Activated T-cell treated with anti-CD3 and anti-CD28 coated beads, Interleukin-2, amount 50 U/mL, for 4 hours (primary cell): ENCODE measurements at regions not wholly inside any gene's neighbourhood (a gene's known extent, or its start where the extent isn't known, plus 50 kb on each side); places are given as distances from the start of the nearest gene placed in this dataset.

Experiments used
- ATAC-seq, 2 donors: fragments of 200-7000 bp; cut with Tn5 transposase; one replicate each; pipeline ENCODE4 v1.10.0; 2021
- DNase-seq: peaks from one replicate; pipeline ENCODE4 v3.0.0-alpha.2; 2020
- H3K27me3 Mint-ChIP-seq: one replicate; pipeline ENCODE4 v1.8.0; 2021; ENCODE audit warnings: low read depth, mixed read lengths
- H3K36me3 Mint-ChIP-seq: one replicate; pipeline ENCODE4 v1.8.0; 2022; ENCODE audit warnings: mixed read lengths; ENCODE audit not compliant: insufficient read depth
- H3K4me1 Mint-ChIP-seq: one replicate; pipeline ENCODE4 v1.8.0; 2021; ENCODE audit warnings: low read depth, mixed read lengths
- H3K4me3 Mint-ChIP-seq: one replicate; pipeline ENCODE4 v1.8.0; 2021; ENCODE audit warnings: mild to moderate bottlenecking, moderate library complexity, mixed read lengths
- H3K9me3 Mint-ChIP-seq: one replicate; pipeline ENCODE4 v1.8.0; 2021; ENCODE audit warnings: mixed read lengths

DNA sequence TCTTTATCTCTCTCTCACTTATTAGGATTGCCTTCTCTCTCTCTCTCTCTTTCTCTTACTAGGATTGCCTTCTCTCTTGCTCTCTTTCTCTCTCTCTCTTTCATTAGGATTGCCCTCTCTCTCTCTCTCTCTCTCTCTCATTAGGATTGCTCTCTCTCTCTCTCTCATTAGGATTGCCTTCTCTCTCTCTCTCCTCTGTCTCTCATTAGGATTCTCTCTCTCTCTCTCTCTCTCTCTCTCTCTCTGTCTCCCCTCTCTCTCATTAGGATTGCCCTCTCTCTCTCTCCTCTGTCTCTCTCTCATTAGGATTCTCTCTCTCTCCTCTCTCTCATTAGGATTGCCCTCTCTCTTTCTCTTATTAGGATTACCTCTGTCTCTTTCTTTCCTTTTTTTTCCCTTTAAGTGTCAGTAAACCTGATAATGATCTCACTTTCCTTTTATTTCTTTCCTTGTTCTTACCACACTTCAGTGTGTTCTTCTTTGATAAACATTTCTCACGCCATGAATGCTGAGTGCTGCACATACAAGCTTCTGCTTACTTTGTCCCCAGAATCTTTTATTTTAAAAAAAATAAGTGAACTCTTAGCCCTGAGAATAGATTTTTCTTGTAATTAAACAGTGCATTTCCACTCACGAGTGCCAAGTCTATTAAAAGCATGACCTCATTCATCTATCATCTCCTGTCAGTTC, 243.4 kb upstream of the TBC1D5 start:
- ATAC-seq, result no peak
- no peak overlapping the region for H3K4me3 Mint-ChIP-seq
- H3K9me3 Mint-ChIP-seq, result no peaks in the 10 kb centered on the region
- H3K27me3 Mint-ChIP-seq, result peaks cover 11% of the 10 kb centered on the region
- no peak for DNase-seq
- no peaks in the 10 kb centered on the region for H3K4me1 Mint-ChIP-seq
- no peaks in the 10 kb centered on the region for H3K36me3 Mint-ChIP-seq

DNA sequence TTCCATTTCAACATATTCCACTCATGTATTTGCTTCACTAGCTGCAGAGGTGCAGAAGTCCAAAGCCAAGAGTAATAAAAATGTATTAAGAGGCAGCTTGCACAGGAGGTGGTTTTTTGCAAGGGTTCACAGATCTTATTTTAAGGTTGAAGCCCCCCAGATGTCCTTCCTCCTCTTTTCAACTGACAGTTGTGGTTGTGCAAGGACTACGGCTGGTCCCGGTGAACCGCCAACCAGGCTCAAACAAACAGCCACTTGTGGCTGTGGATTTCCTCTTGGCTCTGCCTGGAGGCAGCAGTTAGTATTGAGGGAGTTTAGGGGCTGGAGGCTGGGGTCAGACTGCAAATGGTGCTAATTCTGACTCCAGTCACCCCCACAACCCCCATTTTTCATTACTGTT, 240.7 kb upstream of the TBC1D5 start:
- Mint-ChIP-seq H3K27me3 (peaks cover 18% of the 10 kb centered on the region), H3K9me3 (no peaks in the 10 kb centered on the region), H3K4me1 (no peaks in the 10 kb centered on the region), H3K36me3 (no peaks in the 10 kb centered on the region), H3K4me3 (no peak overlapping the region)
- DNase-seq (no peak), ATAC-seq (no peak)

DNA sequence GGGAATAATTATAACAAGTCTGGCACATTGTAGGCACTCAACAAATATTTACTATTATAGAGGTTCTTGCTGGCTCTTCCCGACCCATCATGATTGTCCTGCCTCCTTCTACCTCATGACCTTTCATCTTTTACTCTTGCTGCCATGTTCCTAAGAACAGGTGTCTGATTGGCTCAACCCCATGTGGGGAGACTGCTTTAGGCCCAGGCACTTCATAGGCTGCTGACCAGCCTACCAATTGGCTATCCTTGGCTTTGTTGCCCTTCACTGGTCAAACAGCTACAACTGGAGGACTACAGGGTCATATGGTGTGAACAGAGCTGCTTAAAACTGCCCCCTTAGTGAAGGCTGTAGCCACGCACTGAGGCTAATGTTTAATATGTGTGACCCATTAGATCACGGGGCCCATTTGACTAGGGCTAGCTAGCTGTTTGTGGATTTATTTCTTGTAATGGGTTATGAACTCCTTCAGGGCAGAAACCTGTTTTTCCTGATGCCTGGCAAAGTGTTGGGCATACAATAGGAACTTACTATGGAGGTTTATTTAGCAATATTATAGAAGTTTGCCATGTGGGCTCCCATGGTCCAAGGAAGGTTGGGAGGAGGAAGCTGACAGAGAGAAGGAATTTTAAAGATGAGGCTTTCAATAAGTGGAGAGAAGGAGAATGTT, 239.9 kb upstream of the TBC1D5 start:
- ATAC-seq (no peak), DNase-seq (no peak)
- Mint-ChIP-seq H3K36me3 (no peaks in the 10 kb centered on the region), H3K4me1 (no peaks in the 10 kb centered on the region), H3K9me3 (no peaks in the 10 kb centered on the region), H3K27me3 (peaks cover 18% of the 10 kb centered on the region), H3K4me3 (no peak overlapping the region)

DNA sequence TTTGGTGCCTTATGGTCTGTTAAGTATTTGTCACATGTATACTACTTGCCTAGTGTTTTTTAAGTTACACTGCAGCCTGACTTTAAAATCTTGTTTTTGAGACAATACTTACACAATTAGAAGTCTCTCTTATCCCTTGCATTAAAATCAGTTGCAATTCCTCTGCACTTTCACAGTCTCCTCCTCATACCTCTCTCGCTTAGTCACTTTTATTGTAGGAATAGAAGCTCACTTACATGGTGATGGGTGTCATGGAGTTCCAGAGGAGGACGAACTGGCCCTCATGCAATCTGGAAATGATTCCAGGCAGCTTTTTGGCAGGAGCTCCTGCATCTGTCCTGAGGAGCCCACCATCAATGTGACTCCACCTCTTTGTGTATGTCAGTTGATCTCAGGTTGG, 238.4 kb upstream of the TBC1D5 start:
- ATAC-seq, result no peak

DNA sequence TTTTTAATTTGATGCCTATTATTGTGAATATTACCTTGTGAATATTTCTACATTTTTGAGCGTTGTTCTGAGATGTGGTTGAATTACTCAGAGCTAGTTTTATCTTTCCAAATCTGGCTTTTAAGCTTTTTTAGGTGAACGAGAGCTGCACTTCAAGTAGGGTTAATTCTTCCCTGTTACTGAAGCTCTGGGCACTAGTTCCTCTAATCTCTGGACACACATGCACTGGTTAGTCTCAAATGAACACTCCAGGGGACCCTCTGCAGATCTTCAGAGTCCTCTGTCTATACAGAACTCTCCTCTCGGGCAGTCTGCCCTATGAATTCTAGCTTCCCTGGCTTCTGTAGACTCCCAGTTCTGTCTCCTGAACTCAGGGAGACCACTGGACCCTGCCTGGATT, 237.5 kb upstream of the TBC1D5 start:
- H3K36me3 Mint-ChIP-seq, result no peaks in the 10 kb centered on the region
- H3K9me3 Mint-ChIP-seq, result no peaks in the 10 kb centered on the region
- no peak overlapping the region for H3K4me3 Mint-ChIP-seq
- DNase-seq, result no peak
- no peak for ATAC-seq
- H3K27me3 Mint-ChIP-seq, result peaks cover 16% of the 10 kb centered on the region
- H3K4me1 Mint-ChIP-seq, result no peaks in the 10 kb centered on the region

More for the DNA sequence above, 238.4 kb upstream of the TBC1D5 start:
- Mint-ChIP-seq H3K4me3 (no peak overlapping the region), H3K9me3 (no peaks in the 10 kb centered on the region), H3K4me1 (no peaks in the 10 kb centered on the region), H3K27me3 (peaks cover 16% of the 10 kb centered on the region), H3K36me3 (no peaks in the 10 kb centered on the region)
- no peak for DNase-seq

DNA sequence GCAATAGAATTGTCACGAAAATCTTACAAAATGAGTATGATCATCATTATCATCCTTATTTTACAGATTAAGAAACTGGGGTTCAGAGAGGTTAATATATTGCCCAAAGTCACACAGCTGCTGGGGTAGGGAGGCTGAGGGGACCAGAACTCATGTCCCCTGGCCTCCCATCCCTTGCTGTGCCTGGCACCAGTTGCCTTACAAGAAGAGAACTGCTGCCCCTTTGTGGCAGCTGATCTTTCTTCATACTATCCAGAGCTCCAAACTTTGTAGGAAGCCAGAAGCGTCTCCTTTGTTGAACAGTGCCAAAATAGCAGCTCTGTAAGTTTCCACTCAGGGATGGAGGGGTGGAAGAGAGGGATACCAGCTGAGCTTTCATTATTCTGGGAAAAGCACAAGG, 236.8 kb upstream of the TBC1D5 start:
- no peak for DNase-seq
- Mint-ChIP-seq H3K4me1 (no peaks in the 10 kb centered on the region), H3K36me3 (no peaks in the 10 kb centered on the region), H3K9me3 (no peaks in the 10 kb centered on the region), H3K27me3 (peaks cover 16% of the 10 kb centered on the region), H3K4me3 (no peak overlapping the region)
- ATAC-seq, result no peak

DNA sequence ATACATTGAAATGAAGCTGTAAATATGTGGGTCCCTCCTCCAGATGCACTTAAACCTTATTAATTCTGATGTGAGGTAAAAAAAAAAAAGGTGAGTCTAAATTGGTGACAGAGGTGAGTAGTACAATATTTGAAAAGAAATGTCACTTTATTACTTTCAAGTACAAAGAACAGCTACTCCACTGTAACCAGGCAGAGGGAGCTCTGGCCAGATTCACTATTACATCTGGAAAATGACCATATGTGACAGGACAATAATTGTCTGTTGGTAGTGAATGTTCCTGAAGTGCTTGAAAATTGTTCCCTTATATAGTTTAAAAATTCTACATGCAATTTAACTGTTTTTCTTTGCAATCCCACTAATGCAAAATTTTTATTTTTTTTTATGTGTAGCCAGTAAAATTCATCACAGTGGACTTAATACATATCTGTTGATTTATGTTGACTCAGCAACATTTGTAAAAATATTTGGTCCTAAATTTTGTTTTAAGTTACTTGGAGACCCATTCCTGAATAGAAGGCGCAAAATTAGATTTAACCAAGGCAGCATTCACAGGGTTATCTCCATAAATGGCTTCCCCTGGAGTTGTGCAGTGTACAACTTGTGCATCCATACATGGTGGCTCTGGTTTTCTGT, 231.9 kb upstream of the TBC1D5 start:
- Mint-ChIP-seq H3K4me1 (no peaks in the 10 kb centered on the region), H3K9me3 (no peaks in the 10 kb centered on the region), H3K4me3 (no peak overlapping the region), H3K27me3 (no peaks in the 10 kb centered on the region), H3K36me3 (no peaks in the 10 kb centered on the region)
- ATAC-seq (no peak), DNase-seq (no peak)

DNA sequence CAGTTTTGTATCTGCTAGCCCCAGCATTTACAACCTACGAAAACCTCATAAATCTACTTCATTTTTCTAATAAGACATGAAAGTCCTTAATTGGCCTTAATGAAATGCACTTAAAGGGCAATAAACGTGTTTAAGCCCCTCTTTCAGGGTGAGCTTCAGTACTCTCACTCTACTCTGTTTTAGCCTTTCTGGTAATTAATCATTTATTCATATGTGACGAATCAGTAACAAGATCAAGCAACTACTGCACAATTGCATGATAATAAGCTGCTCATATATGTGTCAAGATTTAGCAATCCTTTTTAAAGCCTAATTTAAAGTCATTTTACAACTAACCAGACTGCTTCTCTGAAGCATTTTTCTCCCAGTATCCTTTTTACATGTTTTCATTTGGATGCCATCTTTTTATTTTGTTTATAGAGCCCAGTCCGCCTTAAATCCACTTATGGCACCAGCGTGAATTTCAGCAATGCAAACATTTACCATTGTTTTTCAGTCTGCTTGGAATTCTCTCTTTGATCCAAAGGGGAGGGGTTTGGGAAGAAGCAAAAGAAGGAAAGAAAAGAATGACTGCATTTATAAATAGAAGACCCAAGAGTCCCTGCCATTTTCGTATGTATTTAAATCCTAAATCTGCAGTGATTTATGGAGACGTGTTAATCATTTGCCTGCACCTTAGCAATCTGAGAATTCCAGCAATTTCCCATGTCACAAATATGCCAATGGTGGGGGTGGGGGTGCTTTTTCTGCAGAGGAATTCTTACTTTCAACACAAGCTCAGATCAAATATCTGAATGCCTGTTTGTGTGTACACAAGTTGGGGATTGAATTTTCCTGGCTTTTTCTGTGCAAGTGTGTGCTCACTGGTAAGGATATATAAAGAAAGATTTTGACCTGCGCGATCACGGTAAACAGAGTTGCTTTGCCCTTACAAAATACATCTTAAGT, 230.8 kb upstream of the TBC1D5 start:
- no peak for ATAC-seq
- peaks cover 4% of the 10 kb centered on the region for H3K27me3 Mint-ChIP-seq
- H3K4me3 Mint-ChIP-seq, result no peak overlapping the region
- no peaks in the 10 kb centered on the region for H3K36me3 Mint-ChIP-seq
- DNase-seq, result no peak
- H3K4me1 Mint-ChIP-seq, result no peaks in the 10 kb centered on the region
- H3K9me3 Mint-ChIP-seq, result no peaks in the 10 kb centered on the region

DNA sequence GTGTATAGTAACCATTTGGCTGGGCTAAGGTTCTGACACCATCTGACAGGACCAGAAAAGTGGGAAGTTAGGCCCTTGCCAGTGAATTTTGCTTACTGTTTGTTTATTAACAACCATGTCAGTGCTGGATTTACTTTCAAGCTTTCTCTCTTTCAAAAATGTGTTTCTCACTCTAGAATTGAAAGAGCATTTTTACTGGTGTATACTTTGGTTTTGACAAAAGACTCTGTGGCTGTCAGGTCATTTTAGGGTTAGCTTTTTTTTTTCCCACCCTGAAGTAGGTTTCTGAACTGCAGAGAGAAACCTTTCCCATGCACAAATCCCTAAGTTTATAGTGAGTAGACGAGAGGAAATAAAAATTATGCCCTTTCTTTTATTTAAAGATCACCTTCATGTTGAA, 230.0 kb upstream of the TBC1D5 start:
- H3K9me3 Mint-ChIP-seq, result no peaks in the 10 kb centered on the region
- H3K27me3 Mint-ChIP-seq, result peaks cover 9% of the 10 kb centered on the region
- DNase-seq (no peak), ATAC-seq (no peak)
- no peaks in the 10 kb centered on the region for H3K4me1 Mint-ChIP-seq
- no peaks in the 10 kb centered on the region for H3K36me3 Mint-ChIP-seq
- H3K4me3 Mint-ChIP-seq, result no peak overlapping the region

DNA sequence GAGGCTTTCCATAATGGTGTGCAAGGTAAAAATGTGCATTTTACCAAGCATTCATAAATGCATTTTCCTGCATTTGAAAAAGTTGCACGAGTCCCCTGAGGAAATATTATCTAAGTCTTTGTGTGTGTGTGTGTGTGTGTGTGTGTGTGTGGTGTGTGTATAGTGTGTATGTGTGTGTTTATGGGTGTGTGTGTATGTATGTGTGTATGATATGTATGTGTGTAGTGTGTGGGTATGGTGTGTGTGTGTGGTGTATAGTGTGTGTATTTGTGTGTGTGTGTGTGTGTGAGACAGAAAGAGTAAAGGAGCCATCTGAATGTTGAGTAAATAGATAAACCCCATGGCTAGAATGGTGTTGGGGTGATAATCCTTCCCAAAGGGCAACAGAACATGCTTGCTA, 229.6 kb upstream of the TBC1D5 start:
- no peaks in the 10 kb centered on the region for H3K4me1 Mint-ChIP-seq
- H3K27me3 Mint-ChIP-seq, result peaks cover 10% of the 10 kb centered on the region
- DNase-seq (no peak), ATAC-seq (no peak)
- H3K36me3 Mint-ChIP-seq, result no peaks in the 10 kb centered on the region
- no peak overlapping the region for H3K4me3 Mint-ChIP-seq
- H3K9me3 Mint-ChIP-seq, result no peaks in the 10 kb centered on the region

DNA sequence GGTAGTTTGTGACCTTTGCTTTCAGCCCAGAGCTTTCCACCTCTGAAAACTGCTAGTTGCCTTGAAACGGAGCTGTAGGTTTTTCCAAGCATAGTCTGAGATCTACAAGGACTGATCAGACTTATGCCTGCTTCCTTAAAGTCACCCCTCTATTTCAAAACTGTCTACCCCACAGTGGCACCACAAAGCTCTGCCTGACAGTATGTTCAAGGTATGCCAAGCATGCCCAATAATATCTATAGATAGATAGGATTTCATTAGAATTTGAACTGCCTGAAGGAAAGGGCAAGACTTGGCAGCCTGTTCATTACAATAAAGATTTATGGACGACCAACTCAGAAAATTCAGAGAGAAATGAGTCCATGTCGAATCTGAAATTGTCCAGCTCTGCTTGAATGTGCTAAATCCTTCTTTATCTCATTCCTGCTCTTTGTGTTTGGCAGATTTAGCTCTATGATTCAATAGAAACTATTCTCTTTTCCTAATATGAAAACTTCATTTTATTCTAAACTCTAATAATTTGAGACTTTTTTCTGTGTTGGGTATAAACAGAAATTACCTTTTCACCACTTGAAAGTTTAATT, 227.6 kb upstream of the TBC1D5 start:
- no peak for ATAC-seq
- H3K36me3 Mint-ChIP-seq, result no peaks in the 10 kb centered on the region
- H3K27me3 Mint-ChIP-seq, result peaks cover 14% of the 10 kb centered on the region
- no peak for DNase-seq
- H3K4me1 Mint-ChIP-seq, result no peaks in the 10 kb centered on the region
- H3K9me3 Mint-ChIP-seq, result no peaks in the 10 kb centered on the region
- H3K4me3 Mint-ChIP-seq, result no peak overlapping the region

DNA sequence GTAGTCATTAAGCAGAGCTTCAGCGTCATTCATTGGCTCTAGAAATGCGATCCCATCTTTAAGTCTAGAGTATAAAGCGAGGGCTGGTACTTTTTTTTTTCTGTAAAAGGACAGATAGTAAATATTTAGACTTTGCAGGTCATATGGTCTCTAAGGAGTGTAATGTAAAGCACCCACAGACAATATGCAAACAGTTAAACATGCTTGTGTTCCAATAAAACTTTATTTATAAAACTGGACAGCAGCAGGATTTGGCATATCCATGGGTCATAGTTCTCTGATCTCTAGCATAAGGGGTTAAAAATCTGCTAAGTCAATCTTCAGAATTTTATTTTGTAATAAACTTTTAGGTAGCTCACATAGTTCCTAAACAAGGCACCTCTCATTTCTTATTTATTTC, 226.8 kb upstream of the TBC1D5 start:
- Mint-ChIP-seq H3K4me1 (no peaks in the 10 kb centered on the region), H3K27me3 (peaks cover 14% of the 10 kb centered on the region), H3K4me3 (no peak overlapping the region), H3K36me3 (no peaks in the 10 kb centered on the region), H3K9me3 (no peaks in the 10 kb centered on the region)
- no peak for DNase-seq
- no peak for ATAC-seq

DNA sequence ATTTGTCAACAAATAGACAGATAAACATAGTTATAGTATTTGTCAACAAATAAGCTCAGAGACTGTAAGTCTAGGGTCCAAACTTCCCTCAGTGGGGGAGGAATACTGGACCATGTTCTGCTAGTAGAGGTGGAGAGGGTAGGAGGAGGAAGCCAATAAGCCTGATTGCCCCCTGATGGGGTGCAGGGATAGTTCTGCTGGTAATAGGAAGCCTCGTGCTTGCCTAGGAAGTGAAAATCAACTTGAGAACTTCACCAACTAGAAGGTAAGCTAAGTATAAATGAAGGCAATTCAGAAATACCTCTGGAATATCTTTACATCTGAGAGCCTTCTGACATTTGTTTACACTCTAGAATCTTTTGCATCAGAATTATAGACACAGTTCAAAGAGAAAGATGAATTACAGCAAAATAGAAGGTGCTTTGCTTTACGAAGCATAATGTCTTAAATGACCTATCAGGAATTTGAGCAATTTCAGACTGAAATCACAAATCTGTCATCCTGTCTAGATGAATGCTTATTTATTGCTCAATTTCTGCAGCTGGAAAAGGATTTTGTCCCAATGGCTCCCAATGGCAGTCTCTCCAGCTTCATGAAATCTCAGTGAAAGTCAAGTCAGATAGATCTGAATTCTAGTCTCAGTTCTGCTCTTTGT, 225.6 kb upstream of the TBC1D5 start:
- Mint-ChIP-seq H3K4me1 (no peaks in the 10 kb centered on the region), H3K36me3 (no peaks in the 10 kb centered on the region), H3K9me3 (no peaks in the 10 kb centered on the region), H3K27me3 (peaks cover 14% of the 10 kb centered on the region), H3K4me3 (no peak overlapping the region)
- ATAC-seq (no peak), DNase-seq (no peak)

DNA sequence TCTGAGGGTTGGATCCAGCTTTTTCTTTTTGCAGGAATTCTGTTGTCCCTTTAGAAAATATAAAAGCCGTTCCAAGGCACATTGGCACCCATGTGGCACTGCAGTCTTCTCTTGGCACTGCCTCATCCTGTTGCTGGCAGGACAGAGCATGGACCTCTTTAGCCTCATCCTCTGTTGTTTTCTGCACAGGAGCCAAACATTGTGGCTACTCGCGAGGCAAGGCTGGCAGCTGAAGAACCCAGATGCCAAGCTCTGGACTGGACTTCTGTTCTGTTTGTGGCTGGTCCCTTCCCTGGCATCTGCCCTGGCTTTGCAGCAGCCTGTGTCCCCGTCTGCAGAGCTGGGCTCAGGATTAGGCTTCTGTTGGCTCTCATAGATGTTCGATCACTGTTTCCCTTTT, 224.7 kb upstream of the TBC1D5 start:
- H3K27me3 Mint-ChIP-seq, result peaks cover 14% of the 10 kb centered on the region
- no peak overlapping the region for H3K4me3 Mint-ChIP-seq
- H3K36me3 Mint-ChIP-seq, result no peaks in the 10 kb centered on the region
- H3K4me1 Mint-ChIP-seq, result no peaks in the 10 kb centered on the region
- H3K9me3 Mint-ChIP-seq, result no peaks in the 10 kb centered on the region
- ATAC-seq, result no peak
- no peak for DNase-seq
